ENCODE measurements at regions not wholly inside any gene's neighbourhood (a gene's known extent, or its start where the extent isn't known, plus 50 kb on each side); places are given as distances from the start of the nearest gene placed in this dataset.

GRCh38 chr10:4033341-4033896, 248.4 kb upstream of the KLF6 start:
- no peak for TF ChIP-seq CTCF (IDR thresholded peaks at IDR 0.05; ENCODE audit: insufficient read depth, low read length)
- no peak overlapping the region for H3K4me3 ChIP-seq (ENCODE audit: low read depth, low read length)
- DNase-seq (ENCODE audit: low read depth): no peak

- no peak for TF ChIP-seq CTCF (IDR thresholded peaks at IDR 0.05; ENCODE audit: insufficient read depth, low read length)
- DNase-seq (ENCODE audit: low read depth): no peak
- no peak overlapping the region for H3K4me3 ChIP-seq (ENCODE audit: low read depth, low read length)
These were observed 244.9 kb upstream of the KLF6 start for GRCh38 chr10:4029866-4030265.

- TF ChIP-seq CTCF (IDR thresholded peaks at IDR 0.05; ENCODE audit: insufficient read depth, low read length): no peak
- no peak overlapping the region for H3K4me3 ChIP-seq (ENCODE audit: low read depth, low read length)
- DNase-seq (ENCODE audit: low read depth): no peak
These were observed 244.0 kb upstream of the KLF6 start for GRCh38 chr10:4028854-4029583.

GRCh38 chr10:4028027-4028471, 243.0 kb upstream of the KLF6 start:
- H3K4me3 ChIP-seq (ENCODE audit: low read depth, low read length): no peak overlapping the region
- TF ChIP-seq CTCF (IDR thresholded peaks at IDR 0.05; ENCODE audit: insufficient read depth, low read length): no peak
- no peak for DNase-seq (ENCODE audit: low read depth)

- no peak for TF ChIP-seq CTCF (IDR thresholded peaks at IDR 0.05; ENCODE audit: insufficient read depth, low read length)
These were observed 240.3 kb upstream of the KLF6 start for GRCh38 chr10:4025339-4025738.

GRCh38 chr10:4024516-4025245, 239.7 kb upstream of the KLF6 start:
- H3K4me3 ChIP-seq (ENCODE audit: low read depth, low read length): no peak overlapping the region
- DNase-seq (ENCODE audit: low read depth): no peak
- no peak for TF ChIP-seq CTCF (IDR thresholded peaks at IDR 0.05; ENCODE audit: insufficient read depth, low read length)

More at GRCh38 chr10:4025339-4025738, 240.3 kb upstream of the KLF6 start:
- H3K4me3 ChIP-seq (ENCODE audit: low read depth, low read length): no peak overlapping the region
- DNase-seq (ENCODE audit: low read depth): no peak

Data from fibroblast of the aortic adventitia (primary cell).